HG02973 (cell line): ENCODE measurements at regions not wholly inside any gene's neighbourhood (a gene's known extent, or its start where the extent isn't known, plus 50 kb on each side); places are given as distances from the start of the nearest gene placed in this dataset.
"Not testable (repeated sequence)": the region's sequence is repeated elsewhere in the genome, so short reads cannot be mapped to it uniquely, and the experiment has no call there.

Experiments
- ATAC-seq: cut with Tn5 transposase; IDR thresholded peaks from one replicate; pipeline ENCODE4 v1.9.1; 2021; ENCODE audit warnings: moderate library complexity; ENCODE audit not compliant: unreplicated experiment

DNA sequence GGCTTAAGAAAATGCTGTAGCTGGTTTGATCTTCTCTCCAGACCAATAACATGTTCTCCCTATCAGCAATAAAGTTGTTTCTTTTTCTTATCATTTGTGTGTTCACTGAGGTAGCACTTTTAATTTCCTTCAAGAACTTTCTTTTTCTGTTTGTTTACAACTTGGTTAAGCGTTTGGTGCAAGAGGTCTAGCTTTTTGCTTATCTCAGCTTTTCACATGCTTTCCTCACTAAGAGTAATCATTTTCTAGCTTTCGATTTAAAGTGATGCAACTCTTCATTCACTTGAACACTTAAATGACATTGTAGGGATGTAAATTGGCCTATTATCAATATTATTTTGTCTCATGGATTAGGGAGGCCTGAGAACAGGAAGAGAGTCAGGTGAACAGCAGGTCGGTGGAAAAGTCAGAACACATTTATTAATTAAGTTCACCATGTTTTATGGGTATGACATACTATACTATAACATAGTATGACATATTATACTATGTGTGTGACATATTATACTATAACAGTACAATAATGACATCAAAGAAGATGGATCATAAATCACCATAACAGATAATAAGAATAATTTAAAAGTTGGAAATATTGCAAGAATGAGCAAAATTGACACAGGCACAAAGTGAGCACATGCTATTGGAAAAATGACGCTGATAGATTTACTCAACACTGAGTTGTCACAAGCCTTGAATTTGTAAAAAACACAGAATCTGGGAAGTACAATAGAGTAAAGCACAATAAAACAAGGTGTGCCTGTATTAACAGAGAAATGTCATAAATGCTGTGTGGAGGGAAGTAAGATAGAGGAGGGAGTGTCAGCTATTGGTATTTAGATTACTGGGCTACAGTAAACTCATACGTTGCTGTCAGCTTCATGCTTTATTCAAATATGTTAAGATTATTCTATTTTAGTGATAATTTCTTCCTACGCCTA lies 218.6 kb upstream of the SLC7A11 start:
- ATAC-seq: no peak

DNA sequence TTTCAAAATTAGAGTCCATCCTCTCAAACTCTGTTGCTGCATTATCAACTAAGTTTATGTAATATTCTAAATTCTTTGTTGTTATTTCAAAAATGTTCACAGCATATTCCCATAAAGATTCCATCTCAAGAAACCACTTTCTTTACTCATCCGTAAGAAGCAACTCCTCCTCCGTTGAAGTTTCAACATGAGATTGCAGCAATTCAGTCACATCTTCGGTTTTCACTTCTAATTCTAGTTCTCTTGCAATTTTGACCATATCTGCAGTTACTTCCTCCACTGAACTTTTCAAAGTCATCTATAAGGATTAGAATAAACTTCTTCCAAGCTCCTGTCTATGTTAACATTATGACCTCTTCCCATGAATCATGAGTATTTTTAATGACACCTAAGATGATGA lies 216.6 kb upstream of the SLC7A11 start:
- ATAC-seq: no peak

DNA sequence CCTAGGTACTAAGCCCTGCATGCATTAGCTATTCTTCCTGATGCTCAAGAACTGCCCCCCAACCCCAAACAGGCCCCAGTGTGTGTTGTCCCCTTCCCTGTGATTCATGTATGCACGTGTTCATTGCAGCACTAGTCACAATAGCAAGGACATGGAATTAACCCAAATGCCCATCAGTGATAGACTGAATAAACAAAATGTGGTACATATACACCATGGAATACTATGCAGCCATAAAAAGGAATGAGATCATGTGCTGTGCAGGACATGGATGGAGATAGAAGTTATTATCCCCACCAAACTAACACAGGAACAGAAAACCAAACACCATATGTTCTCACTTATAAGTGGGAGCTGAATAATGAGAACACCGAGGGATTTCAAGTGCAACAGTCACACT lies 214.2 kb upstream of the SLC7A11 start:
- ATAC-seq: not testable (repeated sequence)

DNA sequence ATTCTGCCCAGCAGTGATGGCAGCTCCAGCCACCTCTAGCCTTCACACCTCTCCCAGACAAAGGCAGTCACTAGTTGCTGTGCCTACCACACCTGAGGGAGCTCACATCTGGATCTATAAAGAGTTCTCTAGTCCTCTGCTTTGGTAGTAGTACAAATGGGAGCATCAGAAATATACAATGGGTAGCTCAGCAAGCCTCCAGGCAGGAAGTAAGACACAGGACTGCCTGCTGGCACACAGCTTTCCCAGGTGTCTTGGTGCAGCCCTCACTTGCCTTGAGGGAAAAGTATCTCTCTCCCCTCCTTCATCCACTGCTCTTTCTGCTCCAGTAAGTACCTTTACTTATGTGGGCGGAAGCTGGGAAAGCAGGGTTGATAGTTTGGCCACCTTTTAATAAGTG lies 212.9 kb upstream of the SLC7A11 start:
- ATAC-seq: no peak

DNA sequence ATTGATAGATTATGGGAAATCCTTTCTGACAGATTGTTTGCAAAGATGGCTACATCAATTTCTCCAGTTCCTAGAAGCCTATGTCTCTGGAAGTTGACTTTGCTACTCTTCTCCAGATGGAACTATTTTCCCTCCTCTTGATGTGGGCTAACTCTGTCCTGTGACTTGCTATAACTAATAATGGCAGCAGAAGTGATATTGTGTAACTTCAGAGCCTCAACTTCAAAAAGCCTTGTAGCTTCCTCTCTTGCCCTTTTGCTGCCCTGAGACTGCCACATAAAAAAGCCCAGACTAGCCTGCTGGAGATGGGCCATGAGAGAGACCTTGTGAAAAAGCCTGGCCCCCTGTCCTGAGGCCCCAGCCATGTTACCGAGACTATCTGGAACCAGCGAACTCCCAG lies 210.7 kb upstream of the SLC7A11 start:
- ATAC-seq: no peak

DNA sequence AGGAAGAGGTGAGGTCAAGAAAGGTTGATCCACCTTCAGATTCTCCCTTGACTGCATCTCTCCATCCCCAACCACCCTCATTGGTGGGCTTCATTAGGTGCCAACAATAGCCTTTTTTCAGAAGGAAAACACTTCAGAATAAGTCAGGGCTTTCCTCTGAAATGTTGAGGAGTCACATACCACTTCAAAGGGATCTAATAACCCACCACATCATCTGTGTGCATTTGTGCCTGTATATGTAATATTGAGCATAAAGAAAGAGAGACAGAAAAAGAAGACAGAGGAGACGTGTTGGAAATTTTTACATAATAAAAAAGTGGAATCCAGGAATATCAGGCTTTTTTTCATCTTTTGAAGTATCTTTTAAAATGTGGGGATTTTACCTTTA lies 209.1 kb upstream of the SLC7A11 start:
- no peak for ATAC-seq

DNA sequence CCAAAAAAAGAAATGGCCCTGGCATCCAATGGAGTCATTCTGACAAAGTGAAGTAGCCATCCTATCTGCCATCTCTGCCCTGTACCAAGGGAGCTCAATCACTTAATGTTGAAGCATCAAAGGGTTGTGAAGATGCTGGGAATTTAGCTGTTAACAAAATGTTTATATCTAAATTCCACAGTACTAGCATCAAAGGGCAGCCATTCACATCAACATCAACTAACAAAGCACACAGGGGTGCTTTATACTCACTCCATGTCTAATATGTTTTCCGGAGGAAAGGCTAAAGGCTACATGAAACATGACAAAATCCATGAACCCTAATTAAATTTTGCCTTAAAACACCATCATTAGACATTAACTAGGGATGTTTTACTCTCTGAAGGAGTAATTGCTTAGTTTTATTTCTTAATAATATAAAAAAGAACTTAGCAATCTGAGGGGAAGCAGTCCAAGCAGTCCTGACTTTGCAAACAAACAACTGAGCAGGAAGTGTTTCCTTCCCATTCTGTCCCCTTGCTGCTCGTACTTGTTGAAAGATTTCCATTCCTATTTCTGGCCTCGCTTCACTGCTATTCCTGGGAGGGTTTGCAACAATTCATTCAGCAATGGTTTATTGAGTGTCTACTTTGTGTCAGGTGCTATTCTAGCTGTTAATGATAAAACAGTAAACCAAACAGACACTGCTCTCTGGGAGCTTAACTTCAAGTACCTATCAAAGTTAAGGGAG lies 208.6 kb upstream of the SLC7A11 start:
- no peak for ATAC-seq

DNA sequence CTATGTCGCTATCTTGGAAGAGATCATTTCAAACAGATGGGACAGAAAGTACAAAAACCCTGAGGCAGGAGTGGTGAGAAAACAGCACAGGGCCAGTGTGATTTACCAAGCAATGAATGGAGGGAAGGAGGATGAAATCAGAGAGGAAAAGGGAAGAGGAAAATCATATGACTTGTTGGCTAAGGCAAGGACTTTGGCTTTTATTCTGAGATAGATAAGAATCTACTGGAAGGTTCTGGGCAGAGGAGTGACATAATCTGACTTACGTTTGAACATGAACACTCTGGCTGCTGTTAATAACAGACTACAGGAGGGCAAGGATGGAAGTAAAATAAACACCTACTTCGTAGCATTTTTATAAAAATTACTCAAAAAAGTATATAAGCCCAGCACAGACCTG lies 207.8 kb upstream of the SLC7A11 start:
- no peak for ATAC-seq

DNA sequence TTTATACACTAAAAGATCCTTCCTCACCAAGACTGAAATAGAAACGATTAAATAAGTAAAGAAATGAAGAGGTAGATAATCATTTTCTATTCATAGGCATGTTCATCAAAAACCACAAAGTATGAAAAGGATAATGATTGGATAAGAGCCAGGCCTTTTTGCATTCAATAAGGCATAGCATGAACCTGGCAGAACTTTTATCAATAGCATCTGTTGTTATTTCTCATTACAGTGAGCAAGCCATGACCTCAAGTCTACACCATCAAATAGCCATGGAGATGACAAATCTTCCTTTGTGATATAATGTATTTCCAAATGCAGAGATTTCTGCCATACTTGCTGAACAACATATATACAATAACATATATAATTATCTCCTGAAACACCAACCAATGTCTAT lies 206.0 kb upstream of the SLC7A11 start:
- ATAC-seq: no peak

DNA sequence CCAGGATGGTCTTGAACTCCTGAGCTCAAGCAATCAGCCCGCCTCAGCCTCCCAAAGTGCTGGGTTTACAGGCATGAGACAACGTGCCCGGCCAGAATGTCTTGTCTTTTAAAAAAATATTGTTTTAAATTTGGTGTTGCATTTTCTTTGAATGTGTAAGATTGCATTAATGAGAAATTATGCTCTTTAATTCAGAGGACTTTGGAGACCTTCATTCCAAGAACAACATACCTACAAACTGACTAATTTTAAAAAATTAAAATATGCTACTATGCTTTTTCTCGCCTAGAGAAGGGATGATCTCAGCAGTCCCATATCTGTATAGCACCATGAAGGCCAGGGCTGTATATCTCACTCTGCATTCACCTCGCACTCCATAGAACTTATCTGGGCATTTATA lies 204.3 kb upstream of the SLC7A11 start:
- no peak for ATAC-seq

DNA sequence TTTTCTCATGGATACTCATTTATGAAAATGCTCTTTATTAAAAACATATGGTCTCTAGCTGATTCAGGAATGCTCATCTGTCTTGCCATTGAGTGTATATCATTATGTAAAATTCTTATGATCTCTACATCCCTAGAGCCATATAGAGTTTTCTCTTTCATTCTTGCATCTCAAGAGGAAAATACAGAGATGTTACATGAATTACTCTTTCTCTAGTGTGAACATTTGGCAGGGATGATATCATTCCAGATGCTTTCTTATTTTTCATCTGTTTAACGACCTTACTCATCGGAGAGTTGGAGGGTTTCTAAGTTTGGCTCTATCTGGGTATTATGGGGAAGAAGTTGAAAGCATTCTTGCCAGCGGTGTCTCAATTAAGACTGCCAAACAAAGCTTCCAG lies 202.9 kb upstream of the SLC7A11 start:
- no peak for ATAC-seq

DNA sequence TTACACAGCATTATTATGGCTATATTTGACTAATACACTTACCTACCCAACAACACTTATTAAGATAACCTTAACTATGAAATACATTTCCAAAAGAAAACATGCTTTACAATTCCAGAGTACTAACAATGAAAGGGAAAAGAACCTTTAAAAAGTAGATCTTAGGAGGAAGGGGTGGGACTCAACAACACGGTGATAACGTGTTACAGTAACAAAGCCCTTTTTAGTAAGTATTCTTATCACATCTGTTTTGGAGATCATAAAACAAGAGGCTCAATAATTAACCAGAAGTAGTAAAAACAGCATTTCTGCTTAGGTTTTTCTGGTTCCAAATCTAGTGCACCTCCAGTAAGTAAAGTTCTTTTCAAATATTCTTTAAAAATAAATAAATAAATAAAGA lies 202.1 kb upstream of the SLC7A11 start:
- ATAC-seq: no peak

DNA sequence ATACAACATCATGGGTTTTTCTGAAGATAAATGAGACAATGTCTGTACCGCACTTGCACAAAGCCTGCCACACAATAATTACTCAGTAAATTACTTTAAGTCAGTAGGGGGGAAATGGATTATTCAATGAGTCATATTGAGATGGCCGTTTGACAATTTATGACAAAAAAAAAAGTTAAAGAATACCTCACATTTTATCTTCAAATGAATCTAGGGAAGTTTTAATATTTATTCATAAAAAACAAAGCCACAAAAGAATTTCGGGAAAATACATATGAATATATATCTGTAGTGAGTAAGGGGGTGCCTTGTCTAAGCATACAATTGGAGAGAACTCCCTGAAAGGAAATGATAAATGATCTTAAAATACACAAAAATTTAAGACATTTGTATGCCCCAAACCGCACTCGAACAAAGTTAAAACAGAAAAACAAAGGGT lies 197.0 kb upstream of the SLC7A11 start:
- no peak for ATAC-seq

DNA sequence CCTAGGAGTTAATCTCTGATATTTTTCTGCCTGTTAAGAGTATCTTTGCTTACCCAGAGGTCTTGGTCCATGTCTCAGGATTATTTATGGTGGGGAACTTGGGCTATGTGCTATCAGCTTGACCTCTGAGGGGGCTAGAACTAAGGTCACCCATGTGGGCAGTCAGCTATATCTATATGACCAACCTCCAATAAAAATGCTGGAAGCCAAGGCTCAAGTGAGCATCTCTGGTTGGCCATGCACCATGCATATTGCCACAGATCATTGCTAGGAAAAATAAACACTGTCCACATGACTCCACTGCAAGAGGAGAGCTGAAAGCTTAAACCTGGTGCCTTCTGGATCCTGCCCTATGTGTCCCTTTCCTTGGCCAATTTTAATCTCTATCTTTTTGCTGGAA lies 196.5 kb upstream of the SLC7A11 start:
- ATAC-seq: no peak

DNA sequence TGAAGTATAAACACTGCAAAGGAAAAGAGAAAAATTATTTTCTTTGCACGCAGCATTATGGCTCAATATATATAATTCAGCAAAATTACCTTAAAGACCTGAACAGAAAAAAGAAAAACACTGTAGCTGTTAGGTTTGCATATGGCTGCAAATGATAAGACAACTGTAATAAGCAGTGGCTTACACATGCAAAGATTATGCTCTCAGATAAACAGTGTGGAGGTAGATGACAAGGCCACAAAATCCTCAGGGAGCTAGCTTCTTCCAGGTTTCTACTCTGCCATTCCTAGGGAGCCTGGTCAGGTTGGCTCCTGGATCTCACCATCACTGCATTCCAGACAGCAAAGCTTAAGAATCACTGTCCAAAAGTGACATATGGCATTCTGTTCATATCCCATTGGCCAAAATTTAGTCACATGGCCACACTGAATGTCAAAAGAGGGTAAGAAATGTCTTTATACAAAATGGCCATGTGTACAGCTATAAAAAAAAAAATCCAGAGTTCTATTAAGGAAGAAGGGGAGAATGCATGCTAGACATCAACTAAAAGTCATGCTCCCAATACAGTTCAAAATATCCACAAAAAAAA lies 195.2 kb upstream of the SLC7A11 start:
- no peak for ATAC-seq

DNA sequence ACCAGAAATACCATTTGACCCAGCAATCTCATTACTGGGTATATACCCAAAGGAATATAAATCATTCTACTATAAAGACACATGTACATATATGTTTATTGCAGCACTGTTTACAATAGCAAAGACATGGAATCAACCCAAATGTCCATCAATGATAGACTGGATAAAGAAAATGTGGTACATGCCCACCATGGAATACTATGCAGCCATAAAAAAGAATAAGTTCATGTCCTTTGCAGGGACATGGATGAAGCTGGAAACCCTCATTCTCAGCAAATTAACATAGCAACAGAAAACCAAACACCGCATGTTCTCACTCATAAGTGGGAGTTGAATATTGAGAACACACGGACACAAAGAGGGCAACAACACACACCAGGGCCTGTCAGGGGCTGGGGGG lies 193.6 kb upstream of the SLC7A11 start:
- not testable (repeated sequence) for ATAC-seq

DNA sequence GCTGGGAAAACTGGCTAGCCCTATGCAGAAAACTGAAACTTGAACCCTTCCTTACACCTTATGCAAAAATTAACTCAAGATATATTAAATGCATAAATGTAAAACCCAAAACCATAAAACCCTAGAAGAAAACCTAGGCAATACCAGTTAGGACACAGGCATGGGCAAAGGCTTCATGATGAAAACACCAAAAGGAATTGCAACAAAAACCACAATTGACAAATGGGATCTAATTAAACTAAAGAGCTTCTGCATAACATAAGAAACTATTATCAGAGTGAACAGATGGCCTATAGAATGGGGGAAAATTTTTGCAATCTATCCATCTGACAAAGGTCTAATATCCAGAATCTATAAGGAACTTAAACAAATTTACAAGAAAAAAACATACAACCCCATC lies 192.9 kb upstream of the SLC7A11 start:
- ATAC-seq: not testable (repeated sequence)

DNA sequence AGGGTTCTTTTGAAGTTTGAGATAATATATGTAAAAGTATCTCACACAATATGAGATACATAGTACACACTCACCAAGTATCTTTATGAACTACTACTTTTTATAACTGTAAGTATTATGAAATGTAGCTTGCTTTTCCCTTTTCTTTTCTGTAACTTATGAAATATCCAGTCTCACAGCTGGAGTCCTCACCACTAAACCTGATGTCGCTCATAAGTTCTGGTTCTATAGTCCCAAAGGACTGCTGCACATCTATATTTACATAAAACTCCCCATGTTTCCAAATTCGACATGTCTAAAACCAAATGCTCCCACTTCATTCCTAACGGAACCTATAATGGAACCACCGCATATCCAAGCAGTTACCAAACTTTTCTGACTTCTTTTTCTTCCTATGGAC lies 186.5 kb upstream of the SLC7A11 start:
- ATAC-seq: no peak

DNA sequence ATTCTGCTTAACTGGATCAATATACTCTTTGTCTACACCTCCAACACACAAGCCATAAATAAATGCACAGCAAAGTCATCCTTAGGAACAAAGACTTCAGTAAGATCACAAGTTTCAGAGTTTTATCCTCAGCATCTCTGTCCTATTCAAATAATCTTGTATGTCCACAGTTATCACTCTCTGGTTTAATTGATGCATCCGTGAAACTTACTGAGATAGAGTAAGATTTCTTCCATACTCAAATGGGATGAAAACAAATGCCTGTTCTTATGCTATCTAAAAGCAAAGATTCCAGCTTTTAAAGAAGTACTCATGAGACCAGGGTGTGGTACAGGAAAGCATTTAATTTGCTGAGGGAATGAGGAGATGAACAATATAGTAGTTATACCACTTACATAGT lies 184.6 kb upstream of the SLC7A11 start:
- ATAC-seq: no peak

DNA sequence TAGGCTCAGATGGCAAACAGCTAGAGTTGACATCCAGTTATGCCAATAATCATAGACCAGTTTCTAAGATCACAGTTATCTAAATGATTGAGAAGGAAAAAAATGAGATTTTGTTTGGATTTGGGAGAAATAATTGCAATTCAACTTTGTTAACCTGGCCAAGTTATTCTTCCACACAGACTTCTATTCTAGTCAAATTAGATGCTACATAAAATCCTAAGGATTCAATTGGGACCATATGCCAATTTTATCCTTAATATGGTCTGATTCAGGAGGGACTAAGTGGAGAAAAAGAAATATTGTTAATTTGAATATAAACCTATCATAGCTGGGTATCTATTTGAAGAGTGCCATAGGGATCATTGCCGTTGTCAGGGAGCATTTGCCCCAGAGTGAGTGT lies 178.3 kb upstream of the SLC7A11 start:
- no peak for ATAC-seq

DNA sequence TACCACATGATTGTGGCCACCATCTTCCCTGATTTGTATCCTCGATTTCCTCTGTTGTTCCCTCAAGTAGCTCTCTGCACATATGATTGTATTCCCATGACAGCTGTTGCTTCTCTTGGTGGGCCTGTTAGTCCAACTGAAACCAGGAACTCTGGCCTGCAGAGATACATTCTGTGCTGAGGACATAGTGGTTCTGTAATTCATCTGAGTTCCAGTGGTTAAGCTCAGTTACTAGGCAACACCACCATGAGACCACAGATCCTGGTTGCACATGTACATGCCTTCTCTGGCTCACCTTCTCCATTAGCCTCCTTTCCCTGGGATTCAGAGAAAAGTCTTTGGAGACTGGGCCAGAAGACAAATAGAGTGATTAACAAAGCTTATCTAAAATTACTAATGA lies 172.1 kb upstream of the SLC7A11 start:
- no peak for ATAC-seq

DNA sequence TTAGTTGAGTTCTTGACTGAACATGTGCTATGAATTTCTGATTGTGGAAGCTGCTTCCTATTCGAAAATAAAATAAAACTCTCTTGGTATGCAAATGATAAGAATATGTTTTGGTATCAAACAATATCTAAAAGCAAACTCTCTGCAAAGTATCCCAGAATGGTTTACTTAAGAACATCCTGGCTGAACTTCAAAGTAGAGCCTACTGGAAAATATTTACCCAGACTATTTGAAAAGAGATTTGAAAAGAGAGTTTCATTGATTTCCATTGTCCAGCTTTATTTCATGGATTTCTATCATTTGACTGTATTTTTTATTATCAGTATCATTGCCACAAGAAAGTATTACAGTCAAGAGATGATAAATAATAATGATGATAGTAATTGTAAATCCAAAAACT lies 171.1 kb upstream of the SLC7A11 start:
- no peak for ATAC-seq
